ENCODE measurements at regions not wholly inside any gene's neighbourhood (a gene's known extent, or its start where the extent isn't known, plus 50 kb on each side); places are given as distances from the start of the nearest gene placed in this dataset.

DNA sequence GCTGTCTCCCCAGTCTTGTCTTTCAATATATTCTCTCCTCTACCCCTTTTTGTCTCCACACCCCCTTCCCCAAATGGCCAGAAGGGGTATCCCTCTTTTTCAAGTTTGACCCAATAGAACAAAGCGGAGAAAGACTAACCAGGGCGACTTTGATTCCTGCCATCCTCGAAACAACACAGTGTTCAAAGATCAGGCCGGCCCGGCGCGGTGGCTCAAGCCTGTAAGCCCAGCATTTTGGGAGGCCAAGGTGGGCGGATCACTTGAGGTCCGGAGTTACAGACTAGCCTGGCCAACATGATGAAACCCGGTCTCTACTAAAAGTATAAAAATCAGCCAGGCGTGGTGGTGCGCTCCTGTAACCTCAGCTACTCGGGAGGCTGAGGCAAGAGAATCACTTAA is 77.0 kb upstream of the IFNAR2 start:
- H3K27me3 ChIP-seq (ENCODE audit: control insufficient read depth in 5 of 5, insufficient read depth in 4 of 5, low read length in 5 of 5) = peaks cover 0 to 8% (median 3%) of the 10 kb centered on the region in 5 donors
- H3K4me1 ChIP-seq (ENCODE audit: control insufficient read depth in 5 of 5, insufficient read depth in 5 of 5, low read length in 5 of 5) = peaks cover 0 to 9% (median 5%) of the 10 kb centered on the region in 5 donors
- H3K36me3 ChIP-seq (ENCODE audit: control insufficient read depth in 5 of 5, insufficient read depth in 5 of 5, low read length in 5 of 5) = no peaks in the 10 kb centered on the region
- H3K9ac ChIP-seq (ENCODE audit: low read length in 5 of 5) = no peak overlapping the region
- H3K27ac ChIP-seq (ENCODE audit: low read depth, low read length) = no peak overlapping the region
- H3K9me3 ChIP-seq (ENCODE audit: control insufficient read depth in 5 of 5, low read length in 5 of 5) = no peaks in the 10 kb centered on the region
- no peak overlapping the region for H3K4me3 ChIP-seq (ENCODE audit: low read depth in 1 of 5, low read length in 5 of 5)

DNA sequence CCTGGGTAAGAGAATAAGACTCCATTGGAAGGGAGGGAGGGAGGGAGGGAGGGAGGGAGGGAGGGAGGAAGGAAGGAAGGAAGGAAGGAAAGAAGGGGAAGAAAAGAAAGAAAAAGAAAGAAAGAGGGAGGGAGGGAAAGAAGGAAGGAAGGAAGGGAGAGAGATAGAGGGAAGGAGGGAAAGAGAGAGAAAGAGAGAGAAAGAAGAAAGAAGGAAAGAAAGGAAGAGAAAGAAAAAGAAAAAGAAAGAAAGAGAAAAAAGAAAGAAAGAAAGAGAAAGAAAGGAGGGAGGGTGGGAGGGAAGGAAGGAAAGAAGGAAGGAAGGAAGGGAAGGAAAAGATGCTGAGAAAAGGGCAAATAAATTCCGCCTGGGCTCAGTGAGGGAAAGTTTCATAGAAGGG is 74.7 kb upstream of the IFNAR2 start:
- Histone ChIP-seq H3K9me3 (ENCODE audit: control insufficient read depth in 5 of 5, low read length in 5 of 5) (peaks cover 5 to 11% (median 8%) of the 10 kb centered on the region in 5 donors), H3K9ac (ENCODE audit: low read length in 5 of 5) (no peak overlapping the region), H3K4me3 (ENCODE audit: low read depth in 1 of 5, low read length in 5 of 5) (no peak overlapping the region), H3K27me3 (ENCODE audit: control insufficient read depth in 5 of 5, insufficient read depth in 4 of 5, low read length in 5 of 5) (peaks cover 0 to 5% (median 0%) of the 10 kb centered on the region in 5 donors), H3K36me3 (ENCODE audit: control insufficient read depth in 5 of 5, insufficient read depth in 5 of 5, low read length in 5 of 5) (no peaks in the 10 kb centered on the region), H3K27ac (ENCODE audit: low read depth, low read length) (no peak overlapping the region), H3K4me1 (ENCODE audit: control insufficient read depth in 5 of 5, insufficient read depth in 5 of 5, low read length in 5 of 5) (peaks cover 0 to 11% (median 5%) of the 10 kb centered on the region in 5 donors)

DNA sequence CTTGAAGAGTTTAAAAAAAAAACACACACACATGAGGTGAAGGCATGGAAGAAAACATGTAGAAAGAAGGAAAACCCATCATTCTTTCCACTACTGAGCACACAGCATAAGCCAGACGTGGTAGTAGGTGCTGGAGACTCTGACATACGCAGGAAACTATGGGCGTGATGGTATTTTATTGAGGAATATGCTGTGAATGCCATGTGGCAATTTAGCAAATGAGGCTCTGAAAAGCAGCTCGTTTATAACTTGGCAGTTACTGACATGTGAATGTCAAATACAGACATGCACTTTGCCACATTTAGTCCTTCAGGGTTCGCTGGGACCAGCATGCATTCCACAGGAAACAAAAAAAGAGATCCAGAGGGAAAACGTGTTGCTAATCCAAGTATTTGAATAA is 74.3 kb upstream of the IFNAR2 start:
- H3K27ac ChIP-seq (ENCODE audit: low read depth, low read length) = no peak overlapping the region
- H3K4me1 ChIP-seq (ENCODE audit: control insufficient read depth in 5 of 5, insufficient read depth in 5 of 5, low read length in 5 of 5) = peaks cover 0 to 13% (median 5%) of the 10 kb centered on the region in 5 donors
- peaks cover 5 to 11% (median 8%) of the 10 kb centered on the region in 5 donors for H3K9me3 ChIP-seq (ENCODE audit: control insufficient read depth in 5 of 5, low read length in 5 of 5)
- H3K9ac ChIP-seq (ENCODE audit: low read length in 5 of 5) = no peak overlapping the region
- H3K27me3 ChIP-seq (ENCODE audit: control insufficient read depth in 5 of 5, insufficient read depth in 4 of 5, low read length in 5 of 5) = peaks cover 0 to 5% (median 0%) of the 10 kb centered on the region in 5 donors
- H3K4me3 ChIP-seq (ENCODE audit: low read depth in 1 of 5, low read length in 5 of 5) = no peak overlapping the region
- no peaks in the 10 kb centered on the region for H3K36me3 ChIP-seq (ENCODE audit: control insufficient read depth in 5 of 5, insufficient read depth in 5 of 5, low read length in 5 of 5)

DNA sequence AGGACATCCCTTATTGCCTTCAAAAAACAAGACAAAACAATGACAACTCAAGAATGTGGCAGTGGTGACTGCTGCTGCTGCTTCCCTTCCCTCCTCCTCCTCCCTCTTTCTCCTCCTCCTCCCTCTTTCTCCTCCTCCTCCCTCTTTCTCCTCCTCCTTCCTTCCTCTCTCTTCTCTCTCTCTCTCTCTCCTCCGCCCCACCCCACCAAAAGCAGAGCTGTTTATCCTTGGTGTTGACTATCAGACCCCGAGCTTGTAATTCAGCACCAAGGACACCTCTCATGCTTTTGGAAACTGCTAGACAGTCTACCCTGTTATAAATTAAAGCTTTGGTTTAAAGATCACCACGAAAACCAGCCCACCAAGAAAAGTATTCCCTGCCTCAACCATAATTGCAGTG is 72.4 kb upstream of the IFNAR2 start:
- Histone ChIP-seq H3K4me3 (ENCODE audit: low read depth in 1 of 5, low read length in 5 of 5) (no peak overlapping the region), H3K9ac (ENCODE audit: low read length in 5 of 5) (no peak overlapping the region), H3K4me1 (ENCODE audit: control insufficient read depth in 5 of 5, insufficient read depth in 5 of 5, low read length in 5 of 5) (peaks cover 0 to 24% (median 13%) of the 10 kb centered on the region in 5 donors), H3K36me3 (ENCODE audit: control insufficient read depth in 5 of 5, insufficient read depth in 5 of 5, low read length in 5 of 5) (no peaks in the 10 kb centered on the region), H3K27me3 (ENCODE audit: control insufficient read depth in 5 of 5, insufficient read depth in 4 of 5, low read length in 5 of 5) (peaks cover 0 to 3% (median 0%) of the 10 kb centered on the region in 5 donors), H3K9me3 (ENCODE audit: control insufficient read depth in 5 of 5, low read length in 5 of 5) (peaks cover 5 to 11% (median 8%) of the 10 kb centered on the region in 5 donors), H3K27ac (ENCODE audit: low read depth, low read length) (no peak overlapping the region)

DNA sequence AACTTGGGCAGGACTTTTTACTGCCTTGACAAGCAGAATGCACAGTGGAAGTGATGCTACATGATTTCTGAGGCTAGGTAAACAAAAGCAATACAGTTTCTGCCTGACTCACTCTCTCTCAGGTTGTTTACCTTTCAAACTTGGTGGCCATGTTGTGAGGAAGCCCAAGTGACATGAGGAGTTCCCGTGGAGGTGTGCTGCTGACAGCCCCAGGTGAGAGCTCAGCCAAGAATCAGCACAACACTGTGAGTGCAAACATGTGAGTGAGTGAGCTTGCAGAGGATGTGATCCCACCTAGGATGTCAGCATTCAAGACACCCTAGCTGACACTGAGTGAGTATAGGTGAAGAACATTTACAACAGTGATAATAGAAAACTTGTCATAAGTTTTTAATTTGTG is 71.1 kb upstream of the IFNAR2 start:
- Histone ChIP-seq H3K9ac (ENCODE audit: low read length in 5 of 5) (no peak overlapping the region), H3K9me3 (ENCODE audit: control insufficient read depth in 5 of 5, low read length in 5 of 5) (peaks cover 5 to 11% (median 8%) of the 10 kb centered on the region in 5 donors), H3K4me1 (ENCODE audit: control insufficient read depth in 5 of 5, insufficient read depth in 5 of 5, low read length in 5 of 5) (peaks cover 0 to 33% (median 21%) of the 10 kb centered on the region in 5 donors), H3K27ac (ENCODE audit: low read depth, low read length) (no peak overlapping the region), H3K4me3 (ENCODE audit: low read depth in 1 of 5, low read length in 5 of 5) (no peak overlapping the region), H3K36me3 (ENCODE audit: control insufficient read depth in 5 of 5, insufficient read depth in 5 of 5, low read length in 5 of 5) (no peaks in the 10 kb centered on the region), H3K27me3 (ENCODE audit: control insufficient read depth in 5 of 5, insufficient read depth in 4 of 5, low read length in 5 of 5) (no peaks in the 10 kb centered on the region)

DNA sequence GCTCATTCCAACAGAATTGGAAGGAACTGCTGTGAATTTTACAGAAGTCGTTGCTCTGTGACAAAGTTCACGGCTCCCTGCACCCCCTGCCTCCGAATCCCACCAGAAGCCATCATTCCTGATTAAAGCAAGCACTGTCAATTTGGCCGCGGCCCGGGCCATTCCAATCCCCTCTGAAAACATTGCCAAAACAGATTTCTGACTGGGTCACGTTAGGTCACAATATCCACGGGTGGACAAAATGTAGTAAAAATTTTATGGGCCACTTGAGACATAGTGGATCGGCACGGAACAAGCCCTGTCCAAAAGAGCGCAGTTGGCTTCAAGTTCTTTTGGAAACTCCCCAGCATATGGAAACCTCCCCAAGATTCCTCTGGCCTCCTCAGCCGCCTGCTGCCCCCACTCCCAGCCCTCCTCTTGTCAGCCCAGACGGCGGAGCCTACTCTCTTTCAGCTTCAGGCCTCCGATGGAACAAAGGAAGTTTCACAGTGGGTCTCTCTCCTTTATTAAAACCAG is 67.2 kb upstream of the IFNAR2 start:
- H3K9me3 ChIP-seq (ENCODE audit: control insufficient read depth in 5 of 5, low read length in 5 of 5) = peaks cover 5 to 16% (median 11%) of the 10 kb centered on the region in 5 donors
- peaks cover 0 to 27% (median 16%) of the 10 kb centered on the region in 5 donors for H3K4me1 ChIP-seq (ENCODE audit: control insufficient read depth in 5 of 5, insufficient read depth in 5 of 5, low read length in 5 of 5)
- H3K4me3 ChIP-seq (ENCODE audit: low read depth in 1 of 5, low read length in 5 of 5) = peak overlapping the region in 3 of 5 donors; percentile 11 to 27 (median 20)
- H3K9ac ChIP-seq (ENCODE audit: low read length in 5 of 5) = no peak overlapping the region
- H3K27ac ChIP-seq (ENCODE audit: low read depth, low read length) = peak overlapping the region; percentile 24
- no peaks in the 10 kb centered on the region for H3K27me3 ChIP-seq (ENCODE audit: control insufficient read depth in 5 of 5, insufficient read depth in 4 of 5, low read length in 5 of 5)
- no peaks in the 10 kb centered on the region for H3K36me3 ChIP-seq (ENCODE audit: control insufficient read depth in 5 of 5, insufficient read depth in 5 of 5, low read length in 5 of 5)

DNA sequence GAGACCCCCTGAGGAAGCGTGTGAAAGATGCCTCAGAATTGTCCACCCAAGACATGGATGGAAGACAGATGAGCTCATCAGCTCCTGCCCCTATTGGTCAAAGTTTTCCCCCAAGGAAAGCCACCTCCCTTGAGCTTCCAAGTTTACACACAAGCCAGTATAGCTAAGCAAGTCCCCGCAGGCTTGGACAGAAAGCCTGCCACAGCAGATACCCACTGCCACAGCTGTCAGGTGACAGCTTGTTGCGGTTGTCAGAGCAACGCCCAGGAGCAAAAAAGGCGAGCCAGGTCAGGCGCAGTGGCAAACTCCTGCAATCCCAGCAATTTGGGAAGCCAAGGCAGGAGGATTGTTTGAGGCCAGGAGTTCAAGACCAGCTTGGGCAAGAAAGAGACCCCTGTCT is 60.9 kb upstream of the IFNAR2 start:
- Histone ChIP-seq H3K4me1 (ENCODE audit: control insufficient read depth in 5 of 5, insufficient read depth in 5 of 5, low read length in 5 of 5) (no peaks in the 10 kb centered on the region), H3K4me3 (ENCODE audit: low read depth in 1 of 5, low read length in 5 of 5) (no peak overlapping the region), H3K9me3 (ENCODE audit: control insufficient read depth in 5 of 5, low read length in 5 of 5) (peaks cover 0 to 3% (median 3%) of the 10 kb centered on the region in 5 donors), H3K27me3 (ENCODE audit: control insufficient read depth in 5 of 5, insufficient read depth in 4 of 5, low read length in 5 of 5) (peaks cover 0 to 13% (median 5%) of the 10 kb centered on the region in 5 donors), H3K9ac (ENCODE audit: low read length in 5 of 5) (no peak overlapping the region), H3K36me3 (ENCODE audit: control insufficient read depth in 5 of 5, insufficient read depth in 5 of 5, low read length in 5 of 5) (no peaks in the 10 kb centered on the region), H3K27ac (ENCODE audit: low read depth, low read length) (no peak overlapping the region)

DNA sequence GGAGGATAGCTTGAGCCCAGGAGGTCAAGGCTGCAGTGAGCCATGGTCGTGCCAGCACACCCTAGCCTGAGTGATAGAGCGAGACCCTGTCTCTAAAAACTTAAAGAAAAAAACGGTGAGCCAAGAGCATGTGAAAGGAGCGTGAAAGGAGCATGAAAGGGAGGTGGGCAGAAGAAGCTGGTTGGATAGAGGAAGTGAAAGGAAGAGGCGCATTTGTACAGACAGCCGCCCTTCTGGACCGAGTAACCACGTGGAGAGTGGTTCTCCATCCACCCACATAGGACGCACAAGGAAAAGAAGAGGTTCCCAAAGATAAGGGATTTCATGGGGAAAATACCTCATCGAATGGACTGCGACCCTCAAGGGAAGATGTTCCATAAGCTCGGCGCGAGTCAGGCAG is 60.4 kb upstream of the IFNAR2 start:
- no peak overlapping the region for H3K27ac ChIP-seq (ENCODE audit: low read depth, low read length)
- peaks cover 0 to 3% (median 0%) of the 10 kb centered on the region in 5 donors for H3K9me3 ChIP-seq (ENCODE audit: control insufficient read depth in 5 of 5, low read length in 5 of 5)
- peaks cover 0 to 13% (median 5%) of the 10 kb centered on the region in 5 donors for H3K27me3 ChIP-seq (ENCODE audit: control insufficient read depth in 5 of 5, insufficient read depth in 4 of 5, low read length in 5 of 5)
- no peaks in the 10 kb centered on the region for H3K4me1 ChIP-seq (ENCODE audit: control insufficient read depth in 5 of 5, insufficient read depth in 5 of 5, low read length in 5 of 5)
- no peak overlapping the region for H3K4me3 ChIP-seq (ENCODE audit: low read depth in 1 of 5, low read length in 5 of 5)
- no peaks in the 10 kb centered on the region for H3K36me3 ChIP-seq (ENCODE audit: control insufficient read depth in 5 of 5, insufficient read depth in 5 of 5, low read length in 5 of 5)
- H3K9ac ChIP-seq (ENCODE audit: low read length in 5 of 5) = no peak overlapping the region

DNA sequence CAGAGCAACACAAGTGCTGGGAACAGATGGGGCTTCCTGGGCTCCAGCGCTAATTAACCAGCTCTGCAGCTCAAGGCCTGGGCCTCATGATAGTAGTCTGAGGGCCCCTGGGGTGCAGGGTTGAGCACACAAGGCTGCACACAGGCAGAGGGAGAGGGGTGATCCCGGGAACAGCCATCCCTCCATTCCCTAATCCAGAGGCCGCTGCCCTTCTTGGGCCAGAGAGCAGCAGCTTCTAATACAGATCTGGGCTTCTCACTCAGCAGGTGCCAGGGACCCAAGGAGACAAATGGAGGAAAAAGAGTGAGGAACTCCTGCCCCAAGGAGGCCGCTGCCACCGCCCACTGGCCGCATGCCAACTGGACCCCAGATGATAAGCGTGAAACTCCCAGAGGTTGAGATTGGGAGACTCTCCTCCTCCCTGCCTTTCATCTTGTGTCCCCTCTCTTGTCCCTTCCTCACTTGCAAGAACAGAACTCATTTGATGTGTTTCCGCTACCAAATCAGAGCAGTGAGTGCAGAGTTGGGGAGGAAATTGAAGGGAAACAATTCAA is 58.0 kb upstream of the IFNAR2 start:
- no peak overlapping the region for H3K27ac ChIP-seq (ENCODE audit: low read depth, low read length)
- no peaks in the 10 kb centered on the region for H3K4me1 ChIP-seq (ENCODE audit: control insufficient read depth in 5 of 5, insufficient read depth in 5 of 5, low read length in 5 of 5)
- peaks cover 0 to 3% (median 0%) of the 10 kb centered on the region in 5 donors for H3K9me3 ChIP-seq (ENCODE audit: control insufficient read depth in 5 of 5, low read length in 5 of 5)

DNA sequence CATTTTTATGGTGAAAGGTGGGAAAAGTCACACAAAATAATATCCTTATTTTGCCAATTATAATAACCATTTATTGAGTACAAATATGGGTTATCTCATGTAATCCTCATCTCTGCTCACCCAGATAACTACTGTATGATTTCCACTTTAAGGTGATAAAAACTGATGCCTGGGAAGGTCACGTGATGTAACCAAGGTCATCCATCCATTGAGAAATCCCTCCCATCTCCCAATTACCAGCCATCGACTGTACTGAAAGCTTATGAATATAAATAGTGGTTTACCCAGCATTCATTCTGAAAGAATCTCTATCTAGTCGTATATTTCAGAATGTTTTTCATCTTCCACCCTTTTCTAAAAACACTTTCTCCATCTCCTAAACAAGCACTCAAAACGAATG is 55.0 kb upstream of the IFNAR2 start:
- peaks cover 0 to 8% (median 2%) of the 10 kb centered on the region in 5 donors for H3K27me3 ChIP-seq (ENCODE audit: control insufficient read depth in 5 of 5, insufficient read depth in 4 of 5, low read length in 5 of 5)
- H3K9ac ChIP-seq (ENCODE audit: low read length in 5 of 5) = no peak overlapping the region
- no peak overlapping the region for H3K27ac ChIP-seq (ENCODE audit: low read depth, low read length)
- H3K4me3 ChIP-seq (ENCODE audit: low read depth in 1 of 5, low read length in 5 of 5) = no peak overlapping the region
- no peaks in the 10 kb centered on the region for H3K36me3 ChIP-seq (ENCODE audit: control insufficient read depth in 5 of 5, insufficient read depth in 5 of 5, low read length in 5 of 5)
- no peaks in the 10 kb centered on the region for H3K4me1 ChIP-seq (ENCODE audit: control insufficient read depth in 5 of 5, insufficient read depth in 5 of 5, low read length in 5 of 5)
- H3K9me3 ChIP-seq (ENCODE audit: control insufficient read depth in 5 of 5, low read length in 5 of 5) = no peaks in the 10 kb centered on the region

More for the DNA sequence above, 58.0 kb upstream of the IFNAR2 start:
- no peak overlapping the region for H3K4me3 ChIP-seq (ENCODE audit: low read depth in 1 of 5, low read length in 5 of 5)
- no peak overlapping the region for H3K9ac ChIP-seq (ENCODE audit: low read length in 5 of 5)
- H3K27me3 ChIP-seq (ENCODE audit: control insufficient read depth in 5 of 5, insufficient read depth in 4 of 5, low read length in 5 of 5) = peaks cover 0 to 13% (median 5%) of the 10 kb centered on the region in 5 donors
- no peaks in the 10 kb centered on the region for H3K36me3 ChIP-seq (ENCODE audit: control insufficient read depth in 5 of 5, insufficient read depth in 5 of 5, low read length in 5 of 5)
